Putamen (tissue), 1 donor: ENCODE measurements at regions not wholly inside any gene's neighbourhood (a gene's known extent, or its start where the extent isn't known, plus 50 kb on each side); places are given as distances from the start of the nearest gene placed in this dataset.
"Not testable (repeated sequence)": the region's sequence is repeated elsewhere in the genome, so short reads cannot be mapped to it uniquely, and the experiment has no call there.

ENCODE experiments used
- DNase-seq: peaks from one replicate; pipeline ENCODE4 v3.0.0-alpha.2; 2016; ENCODE audit warnings: low spot score

DNA sequence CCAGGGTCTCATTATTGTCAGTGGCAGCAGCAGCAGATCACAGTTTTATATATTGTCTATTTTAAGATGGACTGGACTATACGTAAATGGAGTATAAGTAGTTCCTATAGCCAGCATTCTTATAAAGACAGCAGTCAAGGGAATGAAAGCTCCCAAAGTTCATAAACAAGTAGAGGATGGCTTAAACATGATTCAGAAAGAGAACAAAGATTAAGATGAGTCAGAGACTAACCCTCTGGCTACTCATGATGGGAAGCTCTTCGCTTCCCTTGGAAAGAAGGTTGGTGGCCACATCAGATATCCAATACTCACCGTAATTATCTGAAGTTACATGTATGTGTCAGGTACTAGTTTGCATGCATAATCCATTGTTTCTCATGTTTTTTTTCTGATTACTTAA is 277.0 kb downstream of the INHBA start:
- DNase-seq: no peak

DNA sequence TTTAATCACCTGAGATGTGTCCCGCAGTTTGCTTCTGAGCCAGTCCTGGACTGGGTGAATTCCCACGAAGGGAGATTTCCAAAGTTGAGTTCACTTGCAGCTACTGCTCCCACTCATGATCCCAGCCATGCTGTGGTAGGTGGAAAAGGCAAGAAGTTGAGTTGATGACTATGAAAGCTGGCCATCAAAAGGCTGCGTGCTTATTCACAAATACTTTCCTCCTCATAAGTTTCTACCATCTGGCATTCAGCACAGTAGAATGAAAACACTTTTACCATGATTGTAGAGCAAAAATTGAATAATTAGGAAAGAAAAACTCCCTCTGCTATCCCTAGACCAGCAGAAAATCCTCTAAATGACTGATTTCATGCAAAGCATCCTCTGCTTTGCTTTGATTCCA is 281.8 kb downstream of the INHBA start:
- no peak for DNase-seq

DNA sequence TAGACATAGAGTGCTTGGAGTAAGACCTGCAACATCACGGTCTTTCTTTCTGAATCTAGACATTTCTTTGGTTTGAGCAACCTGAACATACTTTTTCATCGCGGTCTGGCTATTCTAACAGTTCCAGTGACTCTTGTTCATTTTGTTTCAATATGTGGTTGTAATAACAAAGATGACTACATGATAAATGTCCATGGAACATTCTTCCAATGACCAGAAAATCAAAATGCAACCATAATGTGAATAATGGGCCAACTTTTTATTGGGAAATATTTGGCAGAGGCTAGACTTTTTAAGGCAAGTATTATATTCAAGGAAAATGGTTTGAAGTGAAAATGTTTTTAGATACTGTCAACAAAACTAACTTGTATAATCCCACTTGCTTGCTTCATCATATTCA is 282.5 kb downstream of the INHBA start:
- DNase-seq: no peak

DNA sequence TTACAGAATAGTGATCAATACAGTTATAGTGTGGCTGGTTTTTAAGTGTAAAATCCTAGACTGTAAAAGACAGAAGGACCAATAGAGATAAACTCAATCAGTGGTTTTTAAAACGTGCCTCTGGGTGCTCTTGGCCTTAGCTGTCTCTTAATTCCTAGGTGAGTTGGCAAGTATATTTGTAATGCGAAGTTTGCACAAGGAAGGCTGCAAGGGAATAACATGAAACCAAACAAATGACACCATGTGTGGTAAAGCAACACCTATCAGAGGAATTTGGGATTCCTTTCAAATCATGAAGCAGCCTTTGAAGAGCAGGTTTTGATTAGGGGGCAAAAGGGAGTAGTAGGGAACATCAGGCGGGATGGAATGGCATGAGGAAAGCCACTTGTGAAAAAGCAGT is 284.6 kb downstream of the INHBA start:
- no peak for DNase-seq

DNA sequence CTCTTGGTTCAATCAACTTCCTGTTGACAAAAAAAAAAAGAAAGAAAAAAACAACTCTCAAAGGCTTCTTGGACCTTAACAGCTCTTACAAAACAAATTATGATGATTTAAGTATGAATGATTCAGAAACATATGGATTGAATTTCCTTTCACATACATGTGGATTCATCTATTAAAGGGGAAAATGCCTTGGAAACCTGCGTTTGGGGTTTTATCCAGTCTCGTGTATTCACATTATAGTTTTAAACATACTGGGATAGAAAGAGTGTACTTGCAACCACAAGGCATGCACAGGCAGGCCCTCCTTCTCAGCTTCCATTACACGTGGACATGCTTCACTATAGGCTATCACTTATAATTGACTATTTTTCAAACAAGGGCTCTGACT is 286.7 kb downstream of the INHBA start:
- DNase-seq: no peak

DNA sequence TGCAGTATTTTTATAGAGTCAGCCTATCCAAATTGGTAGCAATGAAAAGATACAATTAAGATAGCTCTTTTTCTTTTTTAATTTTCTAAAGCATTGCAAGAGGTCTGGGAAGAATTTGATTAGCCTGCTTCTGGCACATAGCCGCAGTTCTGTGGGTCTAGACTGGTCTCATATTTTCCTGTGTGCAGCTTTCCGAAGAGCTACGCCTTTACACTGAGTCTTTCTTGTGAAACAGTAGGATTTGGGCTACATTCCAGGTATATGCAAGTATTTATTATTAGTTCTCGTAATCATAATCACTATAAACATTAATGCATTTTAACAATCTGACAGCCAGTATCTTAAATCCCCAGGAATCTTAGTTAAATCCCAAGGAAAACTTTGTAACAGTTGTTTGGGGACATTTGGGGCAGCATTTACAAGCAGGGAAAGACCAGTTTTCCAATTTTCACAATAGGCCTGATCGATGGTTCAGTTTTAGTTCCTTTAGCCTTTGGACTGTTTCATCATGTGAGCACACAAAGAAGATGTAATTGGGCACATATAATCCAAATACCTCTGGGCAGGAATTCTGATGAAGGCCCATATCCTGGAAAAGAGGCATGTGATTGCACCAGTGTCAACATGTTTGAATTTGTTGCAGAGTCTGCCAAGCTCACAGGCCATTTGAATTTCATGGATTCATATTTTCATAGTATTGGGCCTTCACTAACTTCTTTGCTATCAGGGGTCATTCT is 287.3 kb downstream of the INHBA start:
- no peak for DNase-seq

DNA sequence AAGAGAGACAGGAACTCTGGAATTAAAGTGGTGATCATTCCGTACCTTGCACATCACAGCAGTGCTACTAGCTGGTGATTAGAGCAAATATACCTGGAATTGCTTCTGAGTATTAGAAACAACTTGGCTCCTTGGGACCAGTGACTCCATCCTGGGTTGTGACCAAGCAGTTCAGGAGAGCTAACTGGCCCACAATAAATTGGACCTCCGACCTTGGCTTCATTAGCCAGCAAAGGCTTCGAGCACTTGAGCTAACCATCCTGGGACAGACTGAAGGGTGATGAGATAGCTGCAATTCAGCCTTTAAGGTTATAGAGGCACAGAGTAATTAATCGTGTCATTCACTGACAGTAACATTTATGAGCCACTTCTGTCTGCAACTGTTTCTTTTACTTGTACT is 287.8 kb downstream of the INHBA start:
- no peak for DNase-seq

DNA sequence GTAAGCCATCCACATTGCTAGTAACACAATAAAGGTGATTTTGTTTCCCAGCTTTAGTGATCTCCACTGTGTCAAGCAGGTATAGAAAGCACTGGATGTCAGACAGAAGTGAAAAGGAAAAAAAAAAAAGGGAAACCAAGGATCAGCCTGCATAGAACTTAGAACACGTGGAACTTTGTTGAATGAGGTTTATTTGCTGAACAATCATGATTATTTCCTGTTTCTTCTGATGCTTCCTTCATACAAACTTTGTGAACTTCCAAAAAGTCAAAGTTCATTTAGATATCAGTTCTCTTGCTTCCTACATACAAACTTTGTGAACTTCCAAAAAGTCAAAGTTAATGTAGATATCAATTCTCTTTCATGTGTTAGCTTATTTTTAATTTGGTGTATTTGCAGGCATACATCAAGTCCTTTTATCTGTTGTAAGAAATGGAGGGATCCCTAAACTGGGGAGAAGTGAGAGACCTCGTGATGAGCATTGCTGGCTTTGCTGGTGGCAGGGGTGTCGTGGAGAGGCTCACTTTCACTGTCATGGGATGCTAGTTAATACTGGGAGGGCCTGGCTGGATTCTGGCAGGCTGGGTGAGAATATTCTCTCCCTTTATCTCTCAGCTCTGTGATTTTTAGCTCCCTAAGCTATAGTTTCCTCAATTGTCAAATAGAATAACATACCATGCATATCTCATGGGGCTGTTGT is 298.4 kb downstream of the INHBA start:
- DNase-seq: no peak

DNA sequence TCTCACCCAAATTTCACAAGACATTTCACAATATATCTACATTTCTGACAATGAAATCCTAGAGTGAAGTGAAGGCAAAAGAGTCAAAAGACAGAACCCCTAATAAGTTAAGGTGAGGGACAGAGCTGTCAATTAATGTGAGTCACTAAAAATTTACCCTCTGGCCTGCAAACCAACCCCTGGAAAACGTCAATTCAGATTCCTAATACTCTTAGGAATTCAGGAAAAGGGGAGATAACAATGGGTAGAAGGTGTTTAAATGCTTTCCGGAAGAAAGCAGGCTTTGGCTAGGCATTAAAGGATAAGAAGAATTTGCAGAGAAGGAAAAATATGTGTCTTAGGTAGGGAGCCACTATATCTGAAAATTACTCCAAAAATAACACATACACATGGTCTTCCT is 299.6 kb downstream of the INHBA start:
- DNase-seq: no peak

DNA sequence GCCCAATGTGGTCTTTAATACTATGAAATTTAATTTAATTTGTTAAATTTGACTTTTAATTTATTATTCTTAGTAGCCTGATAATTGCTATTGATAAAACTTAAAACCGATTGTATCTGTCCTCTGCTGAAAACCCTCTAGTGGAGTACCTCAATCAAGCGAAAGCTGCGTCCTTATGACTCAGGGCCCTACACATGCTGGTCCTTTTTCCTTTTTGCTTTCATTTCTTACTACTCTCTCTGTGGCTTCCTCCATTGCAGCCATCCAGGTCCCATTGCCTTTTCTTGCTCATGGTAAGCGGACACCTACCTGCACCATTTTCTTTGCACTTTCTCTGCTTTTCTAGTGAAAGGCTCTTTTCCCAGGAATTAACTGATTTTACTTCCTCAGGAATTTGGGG is 301.1 kb downstream of the INHBA start:
- no peak for DNase-seq

DNA sequence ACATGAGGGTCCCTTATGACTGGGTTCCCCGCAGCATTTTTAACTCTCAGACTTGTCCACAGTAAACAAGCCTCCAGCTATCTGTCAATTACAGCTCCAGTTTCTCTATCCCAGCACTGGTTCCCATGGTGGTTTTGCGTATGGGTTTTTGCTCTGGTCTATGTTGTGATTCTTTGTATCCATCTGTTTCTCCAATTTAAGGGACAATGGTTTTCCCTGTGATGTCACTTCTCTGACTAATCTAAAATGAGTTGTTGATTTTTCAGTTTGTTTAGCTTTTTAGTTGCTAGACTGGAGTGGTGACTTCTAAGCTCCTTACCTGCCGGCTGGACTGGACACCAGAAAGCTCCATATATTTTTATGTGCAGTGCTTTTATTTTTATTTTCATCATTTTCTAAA is 303.7 kb downstream of the INHBA start:
- DNase-seq: no peak

DNA sequence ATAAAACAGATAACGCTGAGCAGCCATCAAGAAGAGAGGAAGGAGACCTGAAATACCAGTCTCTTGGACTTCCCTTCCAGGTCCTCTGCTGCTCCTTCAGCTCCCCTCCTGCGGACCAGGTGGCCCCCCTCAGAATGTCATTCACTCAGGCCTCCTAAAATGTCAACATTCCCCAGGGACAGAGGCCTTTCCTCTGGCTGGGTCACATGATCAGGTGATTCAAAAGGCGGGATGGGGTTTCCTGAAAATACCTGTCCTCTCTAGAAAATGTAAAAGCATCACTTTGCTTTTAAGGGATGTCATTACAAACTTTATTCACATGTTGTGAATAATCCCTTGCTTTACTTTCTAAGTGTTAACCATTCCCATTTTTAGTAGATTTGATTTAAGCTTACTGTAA is 311.1 kb downstream of the INHBA start:
- no peak for DNase-seq

DNA sequence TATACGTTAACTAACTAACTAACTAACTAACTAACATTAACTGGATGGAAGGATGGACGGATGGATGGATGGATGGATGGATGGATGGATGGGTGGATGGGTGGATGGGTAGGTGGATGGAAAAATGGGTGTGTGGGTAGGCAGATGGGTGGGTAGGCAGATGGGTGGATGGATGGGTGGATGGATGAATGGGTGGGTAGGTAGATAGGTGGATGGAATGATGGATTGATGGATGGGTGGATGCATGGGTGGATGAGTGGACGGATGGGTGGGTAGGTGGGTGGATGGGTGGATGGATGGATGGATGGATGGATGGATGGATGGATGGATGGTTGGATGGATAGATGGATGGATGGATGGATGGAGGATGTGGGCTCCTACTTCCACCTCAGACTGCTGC is 314.0 kb downstream of the INHBA start:
- not testable (repeated sequence) for DNase-seq

DNA sequence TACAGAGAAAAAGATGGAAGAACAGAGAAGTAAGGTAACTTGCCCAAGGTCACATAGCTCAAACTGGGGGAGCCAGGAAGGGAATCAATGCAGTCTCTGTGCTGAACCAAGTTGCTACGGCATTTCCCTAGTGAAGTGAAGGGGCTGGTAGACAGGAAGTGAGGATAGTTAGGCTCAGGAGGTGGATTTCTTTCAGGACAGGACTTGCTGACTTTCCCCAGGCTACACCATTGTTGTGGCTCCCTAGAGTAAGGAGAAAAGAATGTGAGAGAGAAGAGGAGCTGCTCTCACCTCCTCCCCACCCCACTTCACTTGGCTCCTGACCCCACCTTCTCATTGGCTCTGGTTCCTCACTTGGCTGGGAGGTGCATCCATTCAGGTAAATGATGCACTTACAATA is 316.9 kb downstream of the INHBA start:
- DNase-seq: no peak

DNA sequence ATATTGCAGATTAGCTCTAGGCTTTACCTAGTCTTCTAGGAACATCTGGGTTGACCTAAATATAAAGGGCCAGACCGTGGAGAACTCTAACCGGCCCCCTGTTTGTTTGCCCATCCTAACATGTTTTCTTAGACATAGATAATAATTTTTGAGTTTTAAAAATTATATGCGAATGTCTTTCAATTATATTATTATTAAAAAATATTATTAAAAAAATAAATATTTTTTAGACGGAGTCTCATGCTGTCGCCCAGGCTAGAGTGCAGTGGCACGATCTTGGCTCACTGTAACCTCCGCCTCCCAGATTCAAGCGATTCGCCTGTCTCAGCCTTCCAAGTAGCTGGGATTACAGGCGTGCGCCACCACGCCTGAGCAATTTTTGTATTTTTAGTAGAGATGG is 318.5 kb downstream of the INHBA start:
- DNase-seq: no peak

DNA sequence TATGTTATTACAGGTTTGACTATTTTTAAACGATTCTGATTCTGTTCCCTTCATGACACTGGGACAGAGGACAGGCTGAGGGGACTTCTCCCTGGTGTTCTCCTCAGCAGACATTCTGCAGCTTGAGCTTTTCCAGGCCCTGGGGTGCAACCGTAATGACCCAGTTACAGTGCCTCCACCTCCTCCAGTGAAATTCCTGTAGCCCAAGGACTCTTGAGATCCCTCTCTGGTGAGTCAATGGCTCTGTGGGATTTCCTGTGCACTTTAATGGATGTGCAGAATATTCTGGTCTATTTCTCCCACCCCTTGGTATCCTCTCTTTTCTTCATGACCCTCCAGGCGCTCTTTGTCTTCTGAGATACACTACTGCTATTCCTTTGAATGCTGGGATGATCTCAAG is 319.3 kb downstream of the INHBA start:
- DNase-seq: no peak

DNA sequence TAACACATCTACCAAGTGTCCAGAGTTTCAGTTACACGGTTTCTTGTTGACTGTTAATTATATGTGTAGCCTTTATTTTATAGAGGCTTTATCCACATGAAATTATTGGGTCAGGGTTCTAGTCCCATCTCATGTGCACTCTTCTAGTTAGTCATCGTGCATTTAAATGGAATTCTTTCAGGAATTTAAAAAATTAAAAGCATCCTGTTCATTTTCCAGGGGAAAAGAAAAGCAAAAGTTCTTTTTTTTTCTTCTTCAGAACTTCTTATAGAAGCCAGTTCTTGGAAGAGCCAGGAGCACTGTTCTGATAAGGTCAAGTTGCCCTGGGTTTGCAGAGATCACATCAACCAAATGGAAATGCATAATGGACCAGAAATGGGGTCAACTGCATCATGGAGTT is 324.7 kb downstream of the INHBA start:
- DNase-seq: no peak

DNA sequence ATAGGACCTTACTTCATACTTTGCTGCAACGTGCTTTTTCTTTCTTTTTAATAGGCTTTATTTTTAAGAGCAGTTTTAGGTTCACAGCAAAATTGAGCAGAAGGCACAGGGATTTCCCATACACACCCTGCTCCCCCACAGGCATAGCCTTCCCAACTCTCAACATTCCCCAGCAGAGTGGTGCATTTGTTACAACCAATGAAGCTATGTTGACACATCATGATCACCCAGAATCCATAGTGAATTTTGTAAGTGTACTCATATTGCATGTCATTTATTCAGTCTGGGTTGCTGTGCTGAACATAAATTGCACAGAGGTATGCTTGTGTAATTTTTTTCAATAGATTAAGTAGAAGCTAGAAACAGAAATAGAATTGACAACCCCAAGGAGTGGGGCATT is 327.3 kb downstream of the INHBA start:
- DNase-seq: no peak

DNA sequence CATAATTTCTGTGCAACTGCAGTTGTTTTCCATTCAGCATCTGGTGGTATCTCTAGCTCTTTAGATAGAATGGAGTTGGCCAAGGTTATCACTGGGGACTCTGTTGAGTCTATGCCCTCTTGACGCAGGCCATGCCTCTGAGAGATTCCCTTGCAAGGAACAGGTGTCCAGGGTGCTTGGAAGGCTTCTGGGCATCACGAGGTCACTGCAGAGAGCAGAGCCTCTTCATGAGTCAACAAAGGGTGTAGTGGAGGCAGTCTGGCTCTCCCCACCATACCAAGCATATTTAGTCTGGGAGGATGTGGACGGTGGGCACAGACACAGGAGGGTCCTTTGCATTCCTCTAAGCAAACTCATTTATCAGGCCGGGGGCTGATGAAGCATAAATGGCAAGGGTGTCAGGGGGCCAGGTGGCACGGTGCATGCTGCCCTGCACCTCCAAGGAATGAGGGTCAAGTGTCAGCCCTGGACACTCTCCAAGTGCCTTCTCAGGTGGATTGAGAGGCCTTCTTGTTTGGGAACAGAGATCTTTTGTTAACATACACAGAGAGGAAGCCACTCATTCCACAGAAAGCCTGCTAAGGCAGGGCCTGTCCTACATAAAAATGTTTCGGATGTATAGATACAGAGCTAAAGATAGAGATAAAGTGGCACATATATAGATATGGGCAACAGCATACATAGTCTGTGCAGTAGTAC is 328.6 kb downstream of the INHBA start:
- DNase-seq: no peak

DNA sequence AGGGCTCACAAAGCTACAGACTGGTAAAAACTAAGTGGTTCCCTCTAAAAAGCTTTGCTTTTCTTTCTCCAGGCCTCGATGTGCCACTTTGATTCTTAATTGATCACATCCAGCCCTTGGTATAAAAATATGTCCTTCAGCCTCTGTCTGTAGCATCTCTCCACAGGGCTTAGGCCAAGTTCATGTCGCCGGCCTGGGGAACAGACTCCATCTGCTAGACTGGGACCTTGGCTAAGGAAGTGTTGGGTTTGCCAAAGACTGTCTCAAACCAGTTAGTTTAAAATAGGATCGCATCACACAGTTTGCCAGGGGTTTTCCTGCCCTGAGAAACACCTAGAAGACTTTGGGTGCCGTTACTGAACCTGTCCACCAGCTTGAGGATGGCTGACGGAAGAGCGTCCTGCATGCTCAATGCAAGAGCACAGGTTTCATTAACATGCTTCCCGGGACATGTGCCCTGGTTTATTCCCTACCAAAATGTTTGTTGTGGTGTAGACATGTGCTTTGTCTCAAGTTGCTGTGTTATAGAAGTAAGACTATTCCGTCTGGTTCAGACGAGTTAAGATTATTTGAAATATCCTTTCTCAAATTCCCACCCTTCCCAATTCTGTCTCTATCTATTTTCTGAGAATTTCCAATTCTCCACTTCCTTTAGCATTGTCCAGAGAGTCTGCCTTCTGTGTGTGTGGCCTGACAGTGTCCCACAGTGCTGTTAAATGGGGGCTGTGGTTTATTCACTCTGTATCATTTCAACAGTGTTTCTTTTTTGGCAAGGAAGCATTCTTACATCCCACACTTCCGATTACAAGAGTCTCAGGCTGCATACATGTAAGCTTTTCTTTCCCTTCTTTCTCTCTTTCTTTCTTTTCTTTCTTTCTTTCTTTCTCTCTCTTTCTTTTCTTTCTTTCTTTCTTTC is 334.7 kb downstream of the INHBA start:
- no peak for DNase-seq

DNA sequence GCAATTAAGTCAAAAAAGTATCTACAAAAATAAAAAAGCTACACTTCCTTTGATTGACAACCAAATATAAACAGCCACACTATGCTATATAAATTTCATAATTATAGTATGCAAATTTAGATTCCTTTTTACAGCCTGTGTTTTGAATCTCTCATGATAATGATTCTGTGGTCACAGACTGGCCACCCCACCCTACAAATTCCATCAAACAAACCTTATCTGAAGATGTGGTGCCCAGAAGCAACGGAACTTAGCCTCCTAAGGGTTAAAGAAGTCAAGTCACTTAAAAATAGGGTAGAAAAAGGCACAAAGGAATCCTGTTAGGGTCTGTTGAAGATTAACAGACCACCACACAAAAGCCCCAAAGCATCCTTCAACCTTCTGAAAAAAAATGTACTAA is 351.8 kb downstream of the INHBA start:
- DNase-seq: no peak

DNA sequence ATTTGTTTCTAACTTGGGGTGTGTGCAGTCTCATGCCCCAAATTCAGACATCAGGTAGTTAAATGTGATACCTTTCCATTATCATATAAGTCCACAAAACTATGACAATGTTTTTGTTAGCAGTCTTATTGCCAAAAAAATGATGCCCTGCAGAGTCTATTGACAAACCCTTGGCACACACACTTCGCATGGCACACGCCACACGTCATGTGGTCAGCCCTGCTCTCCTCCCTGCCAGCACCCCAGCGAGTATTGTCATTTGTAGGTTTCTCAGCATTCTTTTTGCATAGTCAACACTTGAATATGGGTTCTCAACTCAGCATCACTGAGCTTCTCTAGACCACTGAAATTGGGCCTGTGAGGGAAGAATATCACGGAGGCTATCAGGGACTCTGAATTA is 356.0 kb downstream of the INHBA start:
- DNase-seq: no peak
